HG03097 (cell line): ENCODE measurements at regions not wholly inside any gene's neighbourhood (a gene's known extent, or its start where the extent isn't known, plus 50 kb on each side); places are given as distances from the start of the nearest gene placed in this dataset.
"Not testable (repeated sequence)": the region's sequence is repeated elsewhere in the genome, so short reads cannot be mapped to it uniquely, and the experiment has no call there.

Experiments
- ATAC-seq: cut with Tn5 transposase; IDR thresholded peaks from one replicate; pipeline ENCODE4 v1.9.1; 2021; ENCODE audit not compliant: unreplicated experiment, low FRiP score

- ATAC-seq = no peak
These were observed 172.5 kb downstream of the COPRS start for GRCh38 chr17:31686495-31686894.

GRCh38 chr17:31684901-31685300 is 174.1 kb downstream of the COPRS start:
- ATAC-seq = no peak

GRCh38 chr17:31680126-31680525 is 178.9 kb downstream of the COPRS start:
- ATAC-seq = no peak

GRCh38 chr17:31679667-31680066 is 179.4 kb downstream of the COPRS start:
- no peak for ATAC-seq

DNA sequence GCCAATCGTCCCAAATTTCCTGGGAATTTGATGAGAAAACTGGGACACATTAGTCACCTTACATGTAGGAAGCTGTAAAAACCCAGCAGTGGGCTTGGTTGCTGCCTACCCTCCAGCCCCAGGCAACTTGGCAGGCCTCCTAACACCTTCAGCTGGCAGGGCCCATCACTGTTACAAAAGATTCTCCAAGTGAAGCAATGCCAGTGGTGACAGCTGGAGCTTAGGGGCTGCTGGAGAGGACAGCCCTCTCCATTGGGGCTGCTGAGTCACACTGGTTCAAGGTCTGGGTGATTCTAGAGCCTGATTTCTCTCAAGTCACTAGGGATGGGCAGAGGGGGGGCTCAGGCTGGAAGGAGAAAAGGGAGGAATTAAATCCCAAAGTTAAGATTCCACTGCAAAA is 180.6 kb downstream of the COPRS start:
- ATAC-seq = no peak

GRCh38 chr17:31677681-31678080 is 181.4 kb downstream of the COPRS start:
- ATAC-seq = no peak

- no peak for ATAC-seq
These were observed 182.0 kb downstream of the COPRS start for GRCh38 chr17:31677036-31677435.

GRCh38 chr17:31675392-31675791 is 183.7 kb downstream of the COPRS start:
- not testable (repeated sequence) for ATAC-seq

DNA sequence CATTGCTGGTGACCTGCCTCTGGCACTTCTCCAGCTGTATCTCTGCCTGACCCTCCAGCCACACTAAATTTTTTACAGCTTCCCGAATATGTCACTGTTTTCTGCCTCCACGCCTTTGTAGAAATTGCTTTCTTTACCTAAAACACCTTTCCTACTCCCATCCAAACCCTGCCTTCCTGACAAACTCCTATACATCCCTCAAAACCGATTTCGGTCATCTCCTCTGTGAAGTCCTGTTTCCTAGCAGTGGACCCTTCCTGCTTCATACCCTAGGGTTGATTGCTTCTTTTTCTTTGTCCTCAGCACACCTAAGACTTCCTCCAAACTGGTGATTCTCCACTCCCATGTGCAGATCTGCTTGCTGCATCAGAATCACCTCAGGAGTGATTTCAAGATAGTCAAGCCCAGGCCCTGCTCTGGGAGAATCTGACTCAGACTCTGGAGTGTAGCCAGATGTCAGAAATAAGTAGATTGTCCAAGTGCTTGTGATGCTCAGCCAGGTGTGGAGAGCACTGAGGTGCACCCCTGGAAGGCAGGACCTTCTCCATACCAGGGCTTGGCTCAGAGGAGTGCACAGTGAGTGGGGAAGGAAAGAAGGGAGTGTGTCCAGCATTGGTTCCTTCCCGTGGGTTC is 184.2 kb downstream of the COPRS start:
- ATAC-seq = no peak

DNA sequence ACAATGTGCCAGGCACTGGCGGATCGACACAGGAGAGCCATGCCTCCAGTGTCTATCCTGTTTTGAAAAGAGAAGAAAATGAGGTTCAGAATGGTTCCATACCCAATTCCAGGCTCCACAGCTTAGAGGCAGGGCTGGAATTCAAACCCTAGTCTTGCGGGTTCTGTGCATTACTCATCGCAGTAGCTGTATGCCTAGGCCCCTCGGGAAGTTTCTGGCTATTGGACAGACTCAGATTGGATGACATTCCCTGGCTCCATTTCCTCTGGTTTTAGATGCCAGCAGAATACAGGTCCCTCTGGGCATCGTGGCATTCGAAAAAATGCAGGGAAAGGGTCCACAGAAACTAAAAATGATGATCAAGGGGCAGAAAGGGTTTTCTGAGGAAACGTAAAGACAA is 184.7 kb downstream of the COPRS start:
- ATAC-seq = no peak

- no peak for ATAC-seq
These were observed 186.0 kb downstream of the COPRS start for GRCh38 chr17:31673076-31673475.

DNA sequence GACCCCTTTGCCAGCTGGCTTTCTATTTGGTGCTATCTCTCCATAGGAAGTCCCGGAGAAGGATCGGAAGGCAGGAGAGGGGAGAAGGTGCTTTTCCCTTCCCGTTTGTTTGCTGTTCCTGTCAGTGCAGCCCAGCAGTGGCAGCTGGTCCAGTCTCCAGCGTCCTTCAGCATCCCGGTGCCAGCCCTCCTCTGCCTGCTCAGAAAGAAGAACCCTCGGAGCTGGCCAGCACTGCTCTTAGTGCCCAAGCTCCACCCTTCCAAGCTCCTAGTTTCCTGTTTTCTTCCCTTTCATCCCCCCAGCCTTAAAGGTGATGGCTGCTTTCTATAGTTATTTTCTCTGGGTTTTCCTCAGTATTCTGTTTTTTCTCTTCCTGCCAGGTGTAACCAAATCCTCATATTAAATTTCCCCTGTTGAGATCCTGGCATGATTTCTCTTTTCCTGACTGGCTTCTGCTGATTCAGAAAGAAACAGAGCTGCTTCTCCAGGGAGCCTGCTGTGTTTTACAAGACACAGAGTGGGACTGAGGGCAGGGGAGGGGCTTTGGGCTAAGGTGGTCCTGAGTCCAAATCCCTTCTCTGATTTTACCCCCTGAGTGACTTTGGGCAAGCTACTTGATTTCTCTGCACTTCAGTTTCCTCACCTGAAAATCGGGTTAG is 186.8 kb downstream of the COPRS start:
- ATAC-seq = no peak

GRCh38 chr17:31663576-31663975 is 195.5 kb downstream of the COPRS start:
- ATAC-seq = no peak

DNA sequence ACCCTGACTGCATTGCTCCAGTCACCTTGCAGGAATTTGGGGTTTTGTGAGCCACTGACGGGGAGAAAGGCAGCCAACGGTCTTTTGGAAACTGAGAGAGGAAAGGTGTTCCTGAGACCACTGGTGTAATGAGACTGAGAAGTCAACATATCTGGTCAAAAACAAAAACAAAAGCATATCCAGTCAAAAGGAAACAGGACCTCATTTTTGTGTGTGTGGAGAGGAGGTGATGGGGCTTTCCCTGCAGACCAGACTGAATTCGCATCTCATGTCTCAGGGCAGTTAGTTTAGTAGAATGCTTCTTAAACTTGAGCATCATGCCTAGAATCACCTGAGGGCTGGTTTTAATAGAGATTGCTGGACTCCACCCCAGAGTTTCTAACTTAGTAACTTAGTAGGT is 198.4 kb downstream of the COPRS start:
- no peak for ATAC-seq

- ATAC-seq = no peak
These were observed 201.2 kb downstream of the COPRS start for GRCh38 chr17:31657876-31658275.

DNA sequence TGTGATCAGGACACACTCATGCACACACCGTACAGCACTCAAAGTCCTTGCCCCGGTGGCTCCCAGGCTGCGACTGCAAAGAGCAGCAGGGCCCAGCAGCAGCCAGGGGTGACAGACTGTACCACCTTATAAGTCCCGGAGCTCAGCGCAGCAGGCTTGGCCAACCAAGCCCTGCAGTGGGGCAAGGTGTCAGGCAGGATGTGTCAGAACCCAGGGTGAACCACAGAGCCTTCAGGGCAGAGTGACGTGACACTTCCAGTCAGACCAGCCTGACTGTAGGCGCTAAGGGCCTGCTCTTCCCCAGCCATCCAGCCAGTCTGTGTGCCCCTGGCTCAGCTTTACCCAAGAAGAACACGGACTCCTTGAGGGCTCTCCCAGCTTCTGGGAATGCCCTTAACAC is 204.1 kb downstream of the COPRS start:
- ATAC-seq = no peak

DNA sequence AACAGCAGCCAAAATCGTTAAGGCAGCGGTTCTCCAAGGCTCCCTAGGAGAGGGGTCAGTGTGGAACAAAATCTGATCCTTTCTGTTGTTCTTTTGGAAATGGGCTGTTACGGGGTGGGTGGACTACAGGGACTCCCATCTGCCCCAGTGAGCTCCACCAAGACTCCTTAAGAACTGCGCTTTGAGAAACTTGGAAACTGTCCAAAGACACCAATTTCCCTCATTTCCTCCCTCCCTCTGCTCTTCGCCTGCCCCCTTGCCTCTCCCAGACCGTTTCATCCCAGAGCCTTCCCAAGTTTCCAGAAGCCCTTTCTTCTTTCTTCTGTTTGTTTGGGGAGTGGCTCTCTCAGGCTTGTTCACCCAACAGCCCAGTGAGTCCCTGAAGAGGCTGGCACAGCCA is 205.4 kb downstream of the COPRS start:
- no peak for ATAC-seq

- ATAC-seq = no peak
These were observed 208.1 kb downstream of the COPRS start for GRCh38 chr17:31650756-31651520.

- ATAC-seq = no peak
These were observed 209.7 kb downstream of the COPRS start for GRCh38 chr17:31649302-31649701.

DNA sequence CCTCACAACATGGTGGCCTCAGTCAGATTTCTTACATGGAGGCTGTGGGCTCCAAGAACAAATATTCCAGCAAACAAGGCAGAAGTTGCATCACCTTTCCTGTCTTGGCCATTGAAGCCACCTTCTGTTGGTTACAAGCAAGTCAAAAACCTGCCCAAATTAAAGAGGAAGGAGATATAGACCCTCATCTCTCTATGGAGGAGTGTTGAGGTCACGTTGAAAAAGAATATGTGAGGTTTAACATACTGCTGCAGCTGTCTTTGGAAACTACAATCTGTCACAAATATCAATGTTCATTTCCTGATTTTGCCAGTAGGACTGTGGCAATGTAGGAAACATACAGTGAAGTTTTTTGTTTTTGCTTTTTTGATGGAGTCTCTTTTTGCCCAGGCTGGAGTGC is 211.4 kb downstream of the COPRS start:
- ATAC-seq = no peak

DNA sequence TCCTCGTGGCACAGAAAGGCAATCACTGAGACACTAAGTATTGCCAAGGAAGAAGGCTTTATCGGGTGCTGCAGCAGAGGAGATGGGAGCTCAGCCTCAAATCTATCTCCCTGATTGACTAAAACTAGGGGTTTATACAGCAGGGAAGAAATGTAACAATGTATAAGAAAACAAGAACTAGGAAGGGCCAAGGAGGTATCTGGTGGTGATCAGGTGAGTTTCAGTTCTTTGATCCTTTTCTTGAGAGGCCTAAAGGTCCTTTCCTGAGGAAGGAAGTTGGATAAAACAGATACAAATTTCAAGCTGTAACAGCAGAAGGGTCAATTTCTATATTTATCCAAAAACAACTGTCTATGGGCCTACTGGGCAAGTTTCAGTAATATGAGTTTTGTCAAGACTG is 212.4 kb downstream of the COPRS start:
- no peak for ATAC-seq

- no peak for ATAC-seq
These were observed 213.7 kb downstream of the COPRS start for GRCh38 chr17:31645351-31645750.
